Duodenal mucosa (tissue), 2 donors: ENCODE measurements at regions not wholly inside any gene's neighbourhood (a gene's known extent, or its start where the extent isn't known, plus 50 kb on each side); places are given as distances from the start of the nearest gene placed in this dataset.

Experiments
- H3K27ac ChIP-seq: one replicate; pipeline ENCODE4 v1.7.0; 2013; ENCODE audit warnings: low read depth, low read length
- H3K27me3 ChIP-seq, 2 donors: one replicate each; pipeline ENCODE4 v1.7.0; 2013; ENCODE audit warnings: low read length in 2 of 2, control low read depth in 1 of 2; ENCODE audit not compliant: insufficient read depth in 2 of 2, control insufficient read depth in 1 of 2
- H3K36me3 ChIP-seq, 2 donors: one replicate each; pipeline ENCODE4 v1.7.0; 2013; ENCODE audit warnings: low read length in 2 of 2, control low read depth in 1 of 2; ENCODE audit not compliant: insufficient read depth in 2 of 2, control insufficient read depth in 1 of 2
- H3K4me1 ChIP-seq, 2 donors: one replicate each; pipeline ENCODE4 v1.7.0; 2013; ENCODE audit warnings: low read length in 2 of 2, control low read depth in 1 of 2; ENCODE audit not compliant: insufficient read depth in 2 of 2, control insufficient read depth in 1 of 2
- H3K4me3 ChIP-seq, 2 donors: one replicate each; pipeline ENCODE4 v1.7.0; 2013; ENCODE audit warnings: low read length in 2 of 2, low read depth in 1 of 2
- H3K9ac ChIP-seq, 2 donors: one replicate each; pipeline ENCODE4 v1.7.0; 2013; ENCODE audit warnings: low read length in 2 of 2, low read depth in 1 of 2
- H3K9me3 ChIP-seq, 2 donors: one replicate each; pipeline ENCODE4 v1.7.0; 2013; ENCODE audit warnings: low read length in 2 of 2, control low read depth in 1 of 2; ENCODE audit not compliant: control insufficient read depth in 1 of 2

DNA sequence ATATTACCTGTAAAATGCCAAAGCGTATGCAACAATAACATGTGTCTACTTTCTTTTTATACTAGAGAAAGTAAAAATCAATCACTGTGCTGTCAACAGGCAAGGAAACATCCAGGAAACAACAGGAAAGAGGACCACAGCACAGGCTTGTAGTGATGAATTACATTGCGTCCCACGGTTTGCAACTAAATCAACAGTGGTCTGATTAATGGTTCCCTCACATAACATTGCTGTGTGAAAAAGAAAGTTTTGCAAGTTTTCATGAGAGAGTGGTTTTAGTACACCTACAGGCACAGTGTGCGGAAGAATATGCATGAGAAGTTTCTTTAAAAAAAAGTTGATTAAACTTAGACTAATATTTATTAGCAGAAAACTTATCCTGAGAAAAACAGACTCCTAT lies 329.5 kb upstream of the HSF2 start:
- no peak overlapping the region for H3K27ac ChIP-seq
- H3K4me1 ChIP-seq = no peaks in the 10 kb centered on the region
- H3K36me3 ChIP-seq = no peaks in the 10 kb centered on the region
- H3K27me3 ChIP-seq = no peaks in the 10 kb centered on the region
- no peaks in the 10 kb centered on the region for H3K9me3 ChIP-seq
- no peak overlapping the region for H3K9ac ChIP-seq
- no peak overlapping the region for H3K4me3 ChIP-seq

DNA sequence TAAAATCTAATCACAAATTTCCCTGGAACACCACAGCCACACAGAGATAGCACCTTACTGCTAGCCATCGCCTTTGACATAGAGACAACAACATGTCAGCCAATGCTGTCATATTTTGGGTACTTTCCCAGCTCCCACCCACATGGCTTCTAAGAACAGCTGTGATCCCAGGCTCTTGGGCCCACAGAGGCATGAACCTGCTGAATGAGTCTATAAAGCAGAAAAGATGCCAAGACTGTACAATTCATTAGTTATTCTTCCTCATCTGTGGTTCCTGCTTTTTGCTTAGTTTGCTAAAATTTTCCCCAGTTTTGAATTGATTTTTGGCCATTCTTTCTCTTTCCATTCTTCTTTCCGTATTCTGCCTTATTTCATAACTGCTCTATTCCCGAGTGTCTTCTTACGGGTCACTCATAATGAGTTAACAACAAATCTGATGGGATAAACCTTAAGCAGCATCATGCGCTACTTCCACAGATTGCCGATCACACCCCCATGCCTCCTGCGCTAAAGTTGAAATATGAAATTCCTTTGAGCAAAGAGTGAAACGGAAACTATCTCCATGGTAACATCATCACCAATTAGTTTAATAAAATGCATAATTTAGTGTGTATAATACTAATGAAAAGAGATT lies 327.3 kb upstream of the HSF2 start:
- no peak overlapping the region for H3K9ac ChIP-seq
- H3K9me3 ChIP-seq = no peaks in the 10 kb centered on the region
- H3K36me3 ChIP-seq = no peaks in the 10 kb centered on the region
- H3K27ac ChIP-seq = no peak overlapping the region
- no peaks in the 10 kb centered on the region for H3K27me3 ChIP-seq
- H3K4me3 ChIP-seq = no peak overlapping the region
- no peaks in the 10 kb centered on the region for H3K4me1 ChIP-seq

DNA sequence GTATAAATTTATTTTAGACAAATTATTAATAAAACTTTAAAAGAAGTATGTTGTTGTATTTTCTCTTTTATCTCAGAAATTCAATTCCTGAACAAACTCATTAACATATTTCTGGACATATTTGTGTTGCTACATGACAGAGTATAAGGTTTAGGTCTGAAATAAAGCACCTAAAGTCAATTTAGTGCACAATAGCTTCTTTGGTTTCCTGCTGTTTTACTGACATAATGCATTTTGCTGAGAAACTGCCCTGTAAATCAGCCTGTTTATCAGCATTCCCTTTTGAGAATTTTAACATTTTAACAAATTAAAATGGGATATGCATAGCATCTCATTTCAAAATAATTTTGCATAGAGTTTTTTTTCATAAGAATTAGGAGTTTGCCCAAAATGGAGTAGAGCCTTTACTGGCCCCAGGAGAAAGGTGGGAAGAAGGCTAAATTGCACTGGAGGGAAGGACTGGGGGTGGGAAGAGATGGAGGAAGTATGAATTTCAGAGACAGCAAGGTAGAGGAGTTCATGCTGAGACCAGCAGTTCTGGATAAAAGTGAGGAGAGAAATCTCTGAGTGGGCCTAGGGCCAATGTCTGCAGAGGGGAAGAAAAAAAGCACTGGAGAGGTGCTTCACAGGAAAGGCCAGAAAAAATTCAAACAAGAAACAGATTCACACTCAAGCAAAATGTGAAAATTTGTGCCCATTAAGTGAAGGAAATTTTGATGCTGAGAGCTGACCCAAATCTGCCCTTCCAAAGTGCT lies 324.2 kb upstream of the HSF2 start:
- H3K4me1 ChIP-seq = no peaks in the 10 kb centered on the region
- H3K4me3 ChIP-seq = no peak overlapping the region
- H3K27ac ChIP-seq = no peak overlapping the region
- no peak overlapping the region for H3K9ac ChIP-seq
- H3K36me3 ChIP-seq = no peaks in the 10 kb centered on the region
- H3K27me3 ChIP-seq = no peaks in the 10 kb centered on the region
- no peaks in the 10 kb centered on the region for H3K9me3 ChIP-seq

DNA sequence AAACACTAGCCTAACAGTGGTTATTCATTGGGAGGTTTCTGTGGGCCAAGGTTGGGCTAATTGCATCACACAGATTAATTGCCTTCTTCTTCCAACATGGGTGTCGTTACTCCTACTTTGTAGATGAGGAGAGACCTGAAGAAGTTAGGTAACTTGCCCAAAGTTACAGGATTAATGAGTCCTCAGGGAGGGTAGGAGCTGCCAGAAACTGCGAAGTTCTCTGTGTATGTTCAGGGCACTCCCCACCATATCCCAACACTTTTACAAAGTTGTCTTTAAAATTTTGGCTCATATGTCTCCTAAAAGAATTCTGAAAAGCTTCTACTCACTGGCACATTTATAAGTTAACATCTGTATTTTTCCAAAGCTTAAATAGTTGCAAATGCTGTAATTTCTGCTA lies 323.5 kb upstream of the HSF2 start:
- Histone ChIP-seq H3K27me3 (no peaks in the 10 kb centered on the region), H3K27ac (no peak overlapping the region), H3K36me3 (no peaks in the 10 kb centered on the region), H3K9me3 (no peaks in the 10 kb centered on the region), H3K9ac (no peak overlapping the region), H3K4me1 (no peaks in the 10 kb centered on the region), H3K4me3 (no peak overlapping the region)

DNA sequence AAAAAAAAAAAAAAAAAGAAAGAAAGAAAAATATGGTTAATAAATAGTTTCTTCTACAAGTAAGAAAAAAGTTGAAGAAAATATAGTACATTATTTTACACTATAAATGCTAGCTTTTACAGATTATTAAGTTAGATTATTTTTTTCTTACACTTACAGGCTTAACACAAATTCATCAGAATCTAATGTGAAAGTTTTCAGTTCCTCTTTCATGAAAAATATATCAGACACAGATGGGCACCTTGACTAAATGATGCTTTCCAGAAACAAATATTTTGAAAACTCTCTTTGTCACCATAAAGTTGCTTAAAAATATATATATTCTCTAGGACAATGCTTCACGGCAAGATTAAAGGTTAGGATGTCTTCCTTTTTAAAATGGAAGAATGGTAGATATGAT lies 321.8 kb upstream of the HSF2 start:
- H3K4me1 ChIP-seq = no peaks in the 10 kb centered on the region
- H3K4me3 ChIP-seq = no peak overlapping the region
- no peaks in the 10 kb centered on the region for H3K9me3 ChIP-seq
- no peak overlapping the region for H3K9ac ChIP-seq
- no peak overlapping the region for H3K27ac ChIP-seq
- no peaks in the 10 kb centered on the region for H3K36me3 ChIP-seq
- no peaks in the 10 kb centered on the region for H3K27me3 ChIP-seq

DNA sequence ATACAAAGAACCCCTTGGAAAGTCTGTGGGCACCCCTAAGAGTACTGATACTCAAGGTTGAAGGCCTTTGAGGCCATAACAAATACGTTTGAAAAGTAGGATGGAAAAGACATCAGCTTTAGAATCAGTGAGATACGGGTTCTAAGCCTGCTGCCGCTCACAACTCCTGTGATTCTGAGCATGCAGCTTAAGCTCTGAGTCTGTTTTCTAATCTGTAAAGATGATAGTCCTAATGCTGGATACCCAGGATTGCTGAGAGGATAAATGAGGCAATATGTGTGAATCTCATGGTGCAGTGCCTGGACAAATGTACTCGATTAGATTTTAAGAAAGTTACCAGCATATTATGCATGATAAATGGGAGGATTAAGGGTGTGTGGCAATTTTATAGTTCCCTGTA lies 321.0 kb upstream of the HSF2 start:
- Histone ChIP-seq H3K4me1 (no peaks in the 10 kb centered on the region), H3K9me3 (no peaks in the 10 kb centered on the region), H3K27me3 (no peaks in the 10 kb centered on the region), H3K4me3 (no peak overlapping the region), H3K36me3 (no peaks in the 10 kb centered on the region), H3K9ac (no peak overlapping the region), H3K27ac (no peak overlapping the region)

DNA sequence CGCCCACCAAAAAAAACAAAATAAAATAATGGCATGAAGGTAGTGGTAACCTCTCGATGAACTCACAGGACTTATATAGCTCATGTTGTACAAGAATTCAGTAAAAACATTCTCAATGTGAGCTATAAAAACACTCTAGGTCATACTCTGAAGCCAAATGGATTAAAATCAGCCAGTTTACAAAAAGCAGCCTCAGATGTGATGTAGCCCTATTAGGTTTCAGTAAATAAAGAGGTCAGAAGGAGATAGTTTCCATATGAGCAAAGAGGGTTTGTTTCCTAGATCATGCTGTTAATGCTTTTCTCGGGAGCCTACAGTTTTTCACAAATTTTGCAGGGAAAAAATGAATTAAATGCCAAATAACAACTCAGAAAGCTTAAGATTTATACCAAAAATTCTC lies 319.5 kb upstream of the HSF2 start:
- no peaks in the 10 kb centered on the region for H3K4me1 ChIP-seq
- H3K4me3 ChIP-seq = no peak overlapping the region
- no peaks in the 10 kb centered on the region for H3K9me3 ChIP-seq
- H3K9ac ChIP-seq = no peak overlapping the region
- no peaks in the 10 kb centered on the region for H3K36me3 ChIP-seq
- H3K27me3 ChIP-seq = no peaks in the 10 kb centered on the region
- H3K27ac ChIP-seq = no peak overlapping the region

DNA sequence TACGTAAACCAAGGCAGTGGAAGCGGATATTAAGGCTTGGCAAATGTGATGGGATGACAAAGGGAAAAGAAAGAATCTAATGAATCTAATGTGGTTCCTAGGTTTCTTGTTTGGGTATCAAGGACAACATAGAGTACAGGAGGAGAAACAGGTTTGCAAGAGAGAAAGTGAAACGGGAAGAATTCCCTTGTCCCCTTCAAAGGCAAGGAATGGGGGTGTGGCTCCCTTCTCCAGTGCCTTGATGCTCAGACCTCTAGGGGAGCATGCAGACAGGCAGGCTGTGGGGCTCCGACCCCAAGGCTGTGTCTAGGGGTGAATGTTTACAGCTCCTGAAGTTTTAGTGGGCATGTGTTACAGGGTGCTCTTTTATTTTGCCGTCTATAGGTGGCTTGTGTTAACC lies 317.5 kb upstream of the HSF2 start:
- no peaks in the 10 kb centered on the region for H3K36me3 ChIP-seq
- no peak overlapping the region for H3K9ac ChIP-seq
- no peaks in the 10 kb centered on the region for H3K9me3 ChIP-seq
- H3K27me3 ChIP-seq = no peaks in the 10 kb centered on the region
- H3K4me3 ChIP-seq = no peak overlapping the region
- no peaks in the 10 kb centered on the region for H3K4me1 ChIP-seq
- no peak overlapping the region for H3K27ac ChIP-seq

DNA sequence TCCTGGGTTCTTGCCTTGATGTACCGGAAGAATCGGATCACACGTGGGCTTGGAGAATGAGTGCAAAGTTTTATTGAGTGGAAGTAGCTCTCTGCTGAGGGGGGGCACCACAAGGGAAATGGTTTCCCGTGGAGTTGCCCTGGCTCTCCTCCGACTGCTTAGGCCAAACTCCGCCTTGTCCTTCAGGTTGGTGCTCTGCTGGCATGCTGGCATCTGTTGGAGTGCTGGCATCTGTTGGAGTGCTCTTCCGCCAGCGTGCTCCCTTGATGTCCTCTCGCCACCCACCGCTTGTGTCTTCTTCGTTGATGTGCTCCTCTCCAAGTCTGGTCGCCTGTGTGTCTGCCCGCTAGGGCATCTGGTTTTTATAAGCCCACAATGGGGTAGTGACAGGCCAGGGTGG lies 317.1 kb upstream of the HSF2 start:
- Histone ChIP-seq H3K9ac (no peak overlapping the region), H3K4me3 (no peak overlapping the region), H3K9me3 (no peaks in the 10 kb centered on the region), H3K27me3 (no peaks in the 10 kb centered on the region), H3K36me3 (no peaks in the 10 kb centered on the region), H3K27ac (no peak overlapping the region), H3K4me1 (no peaks in the 10 kb centered on the region)

DNA sequence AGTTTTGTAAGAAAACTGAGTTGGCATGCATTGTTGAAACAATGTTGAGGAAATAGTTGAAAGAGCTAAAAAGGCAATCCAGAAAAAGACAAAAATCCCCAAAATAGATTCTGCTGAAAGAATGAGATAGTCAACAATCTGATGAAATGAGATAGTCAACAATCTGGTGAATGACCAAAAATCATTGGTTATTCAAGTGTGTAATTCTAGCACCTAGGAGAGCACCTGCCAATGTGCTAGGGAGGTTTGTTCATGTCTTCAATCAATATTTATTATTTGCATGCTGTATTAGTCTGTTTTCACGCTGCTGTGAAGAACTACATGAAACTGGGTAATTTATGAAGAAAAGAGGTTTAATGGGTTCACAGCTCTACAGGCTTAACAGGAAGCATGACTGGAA lies 307.1 kb upstream of the HSF2 start:
- Histone ChIP-seq H3K27ac (no peak overlapping the region), H3K4me3 (no peak overlapping the region), H3K9me3 (no peaks in the 10 kb centered on the region), H3K4me1 (no peaks in the 10 kb centered on the region), H3K27me3 (no peaks in the 10 kb centered on the region), H3K9ac (no peak overlapping the region), H3K36me3 (no peaks in the 10 kb centered on the region)
